HCT116 (cell line): ENCODE measurements at regions not wholly inside any gene's neighbourhood (a gene's known extent, or its start where the extent isn't known, plus 50 kb on each side); places are given as distances from the start of the nearest gene placed in this dataset.

Experiments
- ELF1 ChIP-seq: IDR thresholded peaks from 2 replicates; pipeline ENCODE4 v1.6.1; 2012; ENCODE audit warnings: low read depth, borderline replicate concordance
- EZH2 ChIP-seq: fragments of 200-600 bp; sonication (generic); IDR thresholded peaks from 2 replicates; pipeline ENCODE4 v1.6.1; 2017; ENCODE audit warnings: antibody characterized with exemption, mixed run types
- JUND ChIP-seq: IDR thresholded peaks from 2 replicates; pipeline ENCODE4 v1.6.1; 2012
- MAX ChIP-seq: IDR thresholded peaks from 2 replicates; pipeline ENCODE4 v1.6.1; 2012
- POLR2A ChIP-seq: IDR thresholded peaks from 2 replicates; pipeline ENCODE4 v1.7.0; 2011; ENCODE audit warnings: borderline replicate concordance; ENCODE audit not compliant: insufficient read depth, insufficient read length; ENCODE audit errors: extremely low read depth
- POLR2AphosphoS5 ChIP-seq: IDR thresholded peaks from 2 replicates; pipeline ENCODE4 v1.6.1; 2011; ENCODE audit warnings: mild to moderate bottlenecking, low read depth, low read length, moderate library complexity
- SP1 ChIP-seq: IDR thresholded peaks from 2 replicates; pipeline ENCODE4 v1.6.1; 2012; ENCODE audit warnings: low read depth
- YY1 ChIP-seq: IDR thresholded peaks from 2 replicates; pipeline ENCODE4 v1.6.1; 2011; ENCODE audit warnings: low read length, low read depth, moderate library complexity, mild to moderate bottlenecking; ENCODE audit not compliant: insufficient replicate concordance; ENCODE audit errors: extremely low read depth
- TF ChIP-seq, protein P1 (sequence below): IDR thresholded peaks from 2 replicates; pipeline ENCODE4 v1.6.1; 2012; ENCODE audit warnings: low read depth
- TF ChIP-seq, protein P2 (sequence below), 3 experiments: fragments of 200-600 bp in 1 of 3; sonication (generic) in 1 of 3; IDR thresholded peaks in 2 of 3; conservative IDR thresholded peaks in 1 of 3; 2 replicates each; pipeline ENCODE4 v1.5.1; 2012 to 2017; ENCODE audit warnings: low read depth in 2 of 3, low read length in 2 of 3, antibody characterized with exemption in 1 of 3, borderline replicate concordance in 1 of 3, control low read depth in 1 of 3, mild to moderate bottlenecking in 1 of 3, mixed read lengths in 1 of 3, mixed run types in 1 of 3, moderate library complexity in 1 of 3; ENCODE audit not compliant: insufficient read depth in 1 of 3

DNA sequence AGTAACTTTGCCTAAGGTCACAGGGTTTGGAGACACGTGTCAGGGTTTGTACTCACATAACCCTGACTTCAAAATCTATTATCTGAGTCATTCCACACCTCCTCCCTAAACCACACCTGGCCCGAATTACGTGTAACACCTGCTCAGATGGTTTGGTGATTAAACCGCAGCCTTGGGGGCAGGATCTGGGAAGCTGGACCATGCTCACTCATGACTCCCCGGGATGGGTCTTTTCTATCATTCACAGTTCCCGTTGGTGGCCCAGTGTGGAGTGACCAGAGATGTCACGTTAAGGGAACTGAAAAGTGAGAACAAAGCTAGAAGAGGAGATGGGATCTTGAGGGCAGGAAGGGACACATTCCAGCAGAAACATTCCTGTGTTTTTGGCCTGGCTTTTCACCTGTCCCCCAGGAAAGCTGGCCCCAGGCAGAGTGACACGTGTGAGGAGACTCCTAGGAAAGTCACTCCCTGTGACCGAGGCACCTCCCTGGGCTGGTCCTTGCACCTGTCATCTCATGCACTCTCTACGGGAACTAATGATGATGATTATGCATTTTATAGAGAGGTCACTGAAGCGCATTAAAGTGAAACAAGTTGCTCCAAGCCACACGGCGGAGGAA lies 75.4 kb upstream of the POMGNT2 start:
- TF ChIP-seq ELF1 (no peak), SP1 (peak; percentile 77), JUND (peak; percentile 69), POLR2A (no peak), MAX (peak; percentile 90), POLR2AphosphoS5 (no peak), YY1 (no peak), EZH2 (no peak)
- TF ChIP-seq, protein P1, sequence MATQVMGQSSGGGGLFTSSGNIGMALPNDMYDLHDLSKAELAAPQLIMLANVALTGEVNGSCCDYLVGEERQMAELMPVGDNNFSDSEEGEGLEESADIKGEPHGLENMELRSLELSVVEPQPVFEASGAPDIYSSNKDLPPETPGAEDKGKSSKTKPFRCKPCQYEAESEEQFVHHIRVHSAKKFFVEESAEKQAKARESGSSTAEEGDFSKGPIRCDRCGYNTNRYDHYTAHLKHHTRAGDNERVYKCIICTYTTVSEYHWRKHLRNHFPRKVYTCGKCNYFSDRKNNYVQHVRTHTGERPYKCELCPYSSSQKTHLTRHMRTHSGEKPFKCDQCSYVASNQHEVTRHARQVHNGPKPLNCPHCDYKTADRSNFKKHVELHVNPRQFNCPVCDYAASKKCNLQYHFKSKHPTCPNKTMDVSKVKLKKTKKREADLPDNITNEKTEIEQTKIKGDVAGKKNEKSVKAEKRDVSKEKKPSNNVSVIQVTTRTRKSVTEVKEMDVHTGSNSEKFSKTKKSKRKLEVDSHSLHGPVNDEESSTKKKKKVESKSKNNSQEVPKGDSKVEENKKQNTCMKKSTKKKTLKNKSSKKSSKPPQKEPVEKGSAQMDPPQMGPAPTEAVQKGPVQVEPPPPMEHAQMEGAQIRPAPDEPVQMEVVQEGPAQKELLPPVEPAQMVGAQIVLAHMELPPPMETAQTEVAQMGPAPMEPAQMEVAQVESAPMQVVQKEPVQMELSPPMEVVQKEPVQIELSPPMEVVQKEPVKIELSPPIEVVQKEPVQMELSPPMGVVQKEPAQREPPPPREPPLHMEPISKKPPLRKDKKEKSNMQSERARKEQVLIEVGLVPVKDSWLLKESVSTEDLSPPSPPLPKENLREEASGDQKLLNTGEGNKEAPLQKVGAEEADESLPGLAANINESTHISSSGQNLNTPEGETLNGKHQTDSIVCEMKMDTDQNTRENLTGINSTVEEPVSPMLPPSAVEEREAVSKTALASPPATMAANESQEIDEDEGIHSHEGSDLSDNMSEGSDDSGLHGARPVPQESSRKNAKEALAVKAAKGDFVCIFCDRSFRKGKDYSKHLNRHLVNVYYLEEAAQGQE, result no peak
- TF ChIP-seq, protein P2, sequence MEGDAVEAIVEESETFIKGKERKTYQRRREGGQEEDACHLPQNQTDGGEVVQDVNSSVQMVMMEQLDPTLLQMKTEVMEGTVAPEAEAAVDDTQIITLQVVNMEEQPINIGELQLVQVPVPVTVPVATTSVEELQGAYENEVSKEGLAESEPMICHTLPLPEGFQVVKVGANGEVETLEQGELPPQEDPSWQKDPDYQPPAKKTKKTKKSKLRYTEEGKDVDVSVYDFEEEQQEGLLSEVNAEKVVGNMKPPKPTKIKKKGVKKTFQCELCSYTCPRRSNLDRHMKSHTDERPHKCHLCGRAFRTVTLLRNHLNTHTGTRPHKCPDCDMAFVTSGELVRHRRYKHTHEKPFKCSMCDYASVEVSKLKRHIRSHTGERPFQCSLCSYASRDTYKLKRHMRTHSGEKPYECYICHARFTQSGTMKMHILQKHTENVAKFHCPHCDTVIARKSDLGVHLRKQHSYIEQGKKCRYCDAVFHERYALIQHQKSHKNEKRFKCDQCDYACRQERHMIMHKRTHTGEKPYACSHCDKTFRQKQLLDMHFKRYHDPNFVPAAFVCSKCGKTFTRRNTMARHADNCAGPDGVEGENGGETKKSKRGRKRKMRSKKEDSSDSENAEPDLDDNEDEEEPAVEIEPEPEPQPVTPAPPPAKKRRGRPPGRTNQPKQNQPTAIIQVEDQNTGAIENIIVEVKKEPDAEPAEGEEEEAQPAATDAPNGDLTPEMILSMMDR (IDR thresholded peaks at IDR 0.05 in 2 of 3, conservative IDR thresholded peaks at IDR 0.05 in 1 of 3; ENCODE audit: borderline replicate concordance in 1 of 3, insufficient read depth in 1 of 3, low read depth in 2 of 3, low read length in 2 of 3), result no peak
